SU-DHL-6 (cell line): ENCODE measurements at regions not wholly inside any gene's neighbourhood (a gene's known extent, or its start where the extent isn't known, plus 50 kb on each side); places are given as distances from the start of the nearest gene placed in this dataset.

Experiments used
- H2AFZ ChIP-seq: fragments of 200-600 bp; sonication (generic); 2 replicates; pipeline ENCODE4 v1.6.1; 2014; ENCODE audit warnings: low read depth, mild to moderate bottlenecking, moderate library complexity, mixed read lengths, antibody characterized with exemption, low read length; ENCODE audit not compliant: severe bottlenecking
- H3F3A ChIP-seq: fragments of 200-600 bp; shearing (Covaris generic); 2 replicates; pipeline ENCODE4 v1.6.0; 2016; ENCODE audit warnings: antibody characterized with exemption, mild to moderate bottlenecking; ENCODE audit not compliant: insufficient read depth
- H3K27ac ChIP-seq: fragments of 200-600 bp; sonication (generic); 2 replicates; pipeline ENCODE4 v1.5.1; 2016; ENCODE audit warnings: low read depth, mild to moderate bottlenecking, low read length, moderate library complexity, mixed read lengths
- H3K27me3 ChIP-seq: fragments of 200-600 bp; sonication (generic), shearing (Covaris generic); 2 replicates; pipeline ENCODE4 v1.6.0; 2014; ENCODE audit warnings: mild to moderate bottlenecking, low read length
- H3K36me3 ChIP-seq: fragments of 200-600 bp; sonication (generic); 2 replicates; pipeline ENCODE4 v1.6.1; 2014; ENCODE audit warnings: mild to moderate bottlenecking, low read length, mixed read lengths
- H3K4me2 ChIP-seq: fragments of 300-600, 200-600 bp; shearing (Covaris generic), sonication (generic); 2 replicates; pipeline ENCODE4 v1.6.0; 2014; ENCODE audit warnings: low read length, low read depth, mild to moderate bottlenecking; ENCODE audit not compliant: poor library complexity, severe bottlenecking
- H3K4me3 ChIP-seq: fragments of 200-600 bp; sonication (generic); 2 replicates; pipeline ENCODE4 v1.5.1; 2014; ENCODE audit warnings: antibody characterized with exemption, low read length, mild to moderate bottlenecking, mixed read lengths; ENCODE audit not compliant: insufficient read depth, poor library complexity, severe bottlenecking
- H3K79me2 ChIP-seq: fragments of 200-600 bp; sonication (generic); 2 replicates; pipeline ENCODE4 v1.6.1; 2014; ENCODE audit warnings: mild to moderate bottlenecking, low read length, moderate library complexity; ENCODE audit not compliant: insufficient read depth
- H3K9ac ChIP-seq: fragments of 200-600 bp; sonication (generic); 2 replicates; pipeline ENCODE4 v1.7.0; 2014; ENCODE audit warnings: mild to moderate bottlenecking, low read length
- H3K9me2 ChIP-seq: fragments of 200-600 bp; sonication (generic); replicated peaks from 2 replicates; pipeline ENCODE4 v1.6.1; 2014; ENCODE audit warnings: low read length; ENCODE audit not compliant: insufficient read depth
- H3K9me3 ChIP-seq: fragments of 200-600 bp; sonication (generic); 2 replicates; pipeline ENCODE4 v1.6.1; 2014; ENCODE audit warnings: low read length, mixed read lengths; ENCODE audit not compliant: insufficient read depth
- H4K20me1 ChIP-seq: fragments of 200-600 bp; sonication (generic); 2 replicates; pipeline ENCODE4 v1.6.1; 2014; ENCODE audit warnings: low read depth, mild to moderate bottlenecking, antibody characterized with exemption, low read length, moderate library complexity, mixed read lengths
- CTCF ChIP-seq: fragments of 200-600 bp; sonication (generic); IDR thresholded peaks from one replicate; pipeline ENCODE4 v1.5.1; 2017; ENCODE audit warnings: antibody characterized with exemption, mild to moderate bottlenecking, low read length, moderate library complexity; ENCODE audit not compliant: insufficient read depth, poor library complexity, severe bottlenecking
- EZH2phosphoT487 ChIP-seq: fragments of 200-600 bp; sonication (generic), shearing (Covaris generic); conservative IDR thresholded peaks from 2 replicates; pipeline ENCODE4 v1.6.1; 2018; ENCODE audit warnings: mild to moderate bottlenecking, antibody characterized with exemption, low read length, moderate library complexity, mixed read lengths

GRCh38 chrX:45765281-45765680 is 564.6 kb upstream of the DIPK2B start:
- Histone ChIP-seq H3K9ac (no peak overlapping the region), H3K36me3 (no peaks in the 10 kb centered on the region), H3K27ac (no peak overlapping the region), H3K9me2 (no peaks in the 10 kb centered on the region), H3K4me2 (no peak overlapping the region), H4K20me1 (no peaks in the 10 kb centered on the region), H3K4me3 (no peak overlapping the region), H3K9me3 (no peaks in the 10 kb centered on the region), H3F3A (no peaks in the 10 kb centered on the region), H3K79me2 (no peaks in the 10 kb centered on the region), H2AFZ (no peak overlapping the region), H3K27me3 (no peaks in the 10 kb centered on the region)
- TF ChIP-seq CTCF (no peak), EZH2phosphoT487 (no peak)

DNA sequence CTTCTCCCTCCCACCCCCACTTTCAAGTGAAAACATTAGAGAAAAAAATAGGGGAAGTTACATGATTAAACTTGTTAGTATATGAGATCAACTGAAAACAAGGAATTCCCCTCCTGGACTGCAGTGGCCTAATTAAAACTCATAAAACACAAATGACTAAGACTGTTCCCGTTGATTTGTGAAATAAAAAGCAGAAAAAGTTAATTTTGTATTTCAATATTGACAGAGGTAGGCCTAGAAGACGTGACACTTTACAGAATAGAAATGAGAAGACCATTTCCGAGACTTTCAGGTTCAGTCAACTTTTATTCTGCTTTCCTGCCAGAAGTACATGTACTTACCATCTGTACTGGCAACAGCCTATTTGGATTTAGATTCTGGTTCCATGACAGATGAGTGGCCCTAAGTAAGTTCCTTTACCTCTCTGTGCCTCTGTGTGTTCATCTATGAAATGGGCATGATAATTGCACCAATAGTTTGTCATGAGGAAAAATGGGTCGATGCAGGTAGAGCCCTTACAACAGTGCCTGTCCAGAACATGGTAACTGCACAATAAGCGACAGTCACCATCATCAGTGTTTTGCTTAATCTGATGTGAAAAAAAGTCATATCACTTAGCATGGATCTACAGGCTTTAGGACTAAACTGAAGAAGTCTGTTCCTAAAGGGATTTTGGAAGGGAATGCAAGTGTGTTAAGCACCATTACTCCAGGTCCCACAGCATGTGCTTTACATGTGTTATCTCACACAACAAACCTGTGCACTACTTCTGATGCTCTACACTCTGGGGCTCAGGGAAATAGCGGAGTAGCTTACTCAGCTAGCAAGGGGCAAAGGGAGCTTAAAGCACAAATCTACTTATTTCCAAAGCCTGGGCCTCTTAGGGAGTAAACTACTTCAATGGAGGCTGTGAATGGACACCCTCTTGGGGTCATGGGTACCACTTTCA is 562.3 kb upstream of the DIPK2B start:
- H3K27ac ChIP-seq, result no peak overlapping the region
- H2AFZ ChIP-seq, result no peak overlapping the region
- no peaks in the 10 kb centered on the region for H3F3A ChIP-seq
- no peaks in the 10 kb centered on the region for H4K20me1 ChIP-seq
- no peak overlapping the region for H3K4me3 ChIP-seq
- no peak overlapping the region for H3K9ac ChIP-seq
- no peaks in the 10 kb centered on the region for H3K27me3 ChIP-seq
- H3K9me2 ChIP-seq, result no peaks in the 10 kb centered on the region
- H3K4me2 ChIP-seq, result no peak overlapping the region
- no peaks in the 10 kb centered on the region for H3K79me2 ChIP-seq
- no peak for TF ChIP-seq EZH2phosphoT487
- no peak for TF ChIP-seq CTCF
- H3K36me3 ChIP-seq, result no peaks in the 10 kb centered on the region
- H3K9me3 ChIP-seq, result no peaks in the 10 kb centered on the region

DNA sequence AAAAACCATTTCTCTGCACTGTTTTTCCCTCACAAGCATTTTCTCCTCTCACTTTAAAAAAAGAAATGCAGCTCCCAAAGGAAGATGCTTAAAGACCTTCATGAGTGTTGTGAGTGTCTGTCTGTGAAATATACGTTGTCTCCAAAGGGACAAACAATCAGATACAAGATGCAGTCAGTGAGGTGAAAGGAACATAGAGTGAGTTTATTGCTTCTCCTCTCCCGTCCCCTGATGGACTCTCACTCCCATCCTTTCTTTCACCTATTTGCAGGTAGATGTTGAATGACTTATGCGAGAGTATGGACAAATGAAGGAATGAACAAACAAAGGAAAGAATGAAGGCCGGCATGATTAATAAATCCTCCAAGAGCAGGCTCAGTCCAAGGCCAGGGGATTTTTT is 561.2 kb upstream of the DIPK2B start:
- H3K9me2 ChIP-seq, result no peaks in the 10 kb centered on the region
- no peak overlapping the region for H3K27ac ChIP-seq
- no peak overlapping the region for H3K4me2 ChIP-seq
- TF ChIP-seq EZH2phosphoT487, result no peak
- H3K4me3 ChIP-seq, result no peak overlapping the region
- no peaks in the 10 kb centered on the region for H3K9me3 ChIP-seq
- no peaks in the 10 kb centered on the region for H4K20me1 ChIP-seq
- no peak overlapping the region for H3K9ac ChIP-seq
- H3K79me2 ChIP-seq, result no peaks in the 10 kb centered on the region
- no peaks in the 10 kb centered on the region for H3K36me3 ChIP-seq
- no peak overlapping the region for H2AFZ ChIP-seq
- no peaks in the 10 kb centered on the region for H3F3A ChIP-seq
- H3K27me3 ChIP-seq, result no peaks in the 10 kb centered on the region

- no peaks in the 10 kb centered on the region for H3F3A ChIP-seq
- no peaks in the 10 kb centered on the region for H3K27me3 ChIP-seq
- no peaks in the 10 kb centered on the region for H3K36me3 ChIP-seq
- no peak overlapping the region for H3K27ac ChIP-seq
- H3K4me3 ChIP-seq, result no peak overlapping the region
- no peak overlapping the region for H2AFZ ChIP-seq
- no peak overlapping the region for H3K4me2 ChIP-seq
- H3K9me3 ChIP-seq, result no peaks in the 10 kb centered on the region
- H3K9ac ChIP-seq, result no peak overlapping the region
- no peaks in the 10 kb centered on the region for H4K20me1 ChIP-seq
- no peaks in the 10 kb centered on the region for H3K79me2 ChIP-seq
- TF ChIP-seq CTCF (no peak), EZH2phosphoT487 (no peak)
- no peaks in the 10 kb centered on the region for H3K9me2 ChIP-seq
Observed at GRCh38 chrX:45760187-45760742, 559.6 kb upstream of the DIPK2B start.
